Osteoblast (primary cell): ENCODE measurements at regions not wholly inside any gene's neighbourhood (a gene's known extent, or its start where the extent isn't known, plus 50 kb on each side); places are given as distances from the start of the nearest gene placed in this dataset.

Experiments used
- DNase-seq: peaks from one replicate; pipeline ENCODE4 v3.0.0; 2011; ENCODE audit warnings: low spot score, mixed read lengths; ENCODE audit not compliant: insufficient read length; ENCODE audit errors: missing footprints
- H2AFZ ChIP-seq: 2 replicates; pipeline ENCODE4 v1.6.0; 2011; ENCODE audit warnings: mild to moderate bottlenecking, low read length
- H3K27ac ChIP-seq: 2 replicates; pipeline ENCODE4 v1.5.1; 2011; ENCODE audit warnings: mild to moderate bottlenecking, low read depth, low read length, moderate library complexity
- H3K27me3 ChIP-seq: 2 replicates; pipeline ENCODE4 v1.6.0; 2012; ENCODE audit warnings: mild to moderate bottlenecking, control low read depth, inconsistent platforms, low read length, moderate library complexity; ENCODE audit not compliant: insufficient read depth
- H3K36me3 ChIP-seq: 2 replicates; pipeline ENCODE4 v1.5.1; 2011; ENCODE audit warnings: mild to moderate bottlenecking, low read length, control low read depth, moderate library complexity; ENCODE audit not compliant: insufficient read depth
- H3K4me1 ChIP-seq: 2 replicates; pipeline ENCODE4 v1.5.1; 2011; ENCODE audit warnings: mild to moderate bottlenecking, low read length, control low read depth, moderate library complexity; ENCODE audit not compliant: insufficient read depth
- H3K4me2 ChIP-seq: 2 replicates; pipeline ENCODE4 v1.6.0; 2011; ENCODE audit warnings: mild to moderate bottlenecking, low read length; ENCODE audit not compliant: insufficient read depth
- H3K4me3 ChIP-seq: fragments of 200-600 bp; sonication (generic); 3 replicates; pipeline ENCODE4 v1.5.1; 2012; ENCODE audit warnings: mild to moderate bottlenecking, low read length, inconsistent platforms; ENCODE audit not compliant: insufficient read depth
- H3K79me2 ChIP-seq: 2 replicates; pipeline ENCODE4 v1.6.0; 2012; ENCODE audit warnings: mild to moderate bottlenecking, low read length, control low read depth, inconsistent platforms; ENCODE audit not compliant: insufficient read depth
- H3K9me3 ChIP-seq: 2 replicates; pipeline ENCODE4 v1.5.1; 2011; ENCODE audit warnings: low read depth, low read length, control low read depth
- H4K20me1 ChIP-seq: 2 replicates; pipeline ENCODE4 v1.6.0; 2012; ENCODE audit warnings: mild to moderate bottlenecking, low read length, control low read depth; ENCODE audit not compliant: insufficient read depth
- CTCF ChIP-seq: IDR thresholded peaks from 2 replicates; pipeline ENCODE4 v1.5.1; 2011; ENCODE audit warnings: mild to moderate bottlenecking, low read depth, low read length, moderate library complexity; ENCODE audit errors: extremely low read depth

GRCh38 chr12:71071536-71072097 is 86.2 kb downstream of the TSPAN8 start:
- no peaks in the 10 kb centered on the region for H3K79me2 ChIP-seq
- H3K36me3 ChIP-seq = no peaks in the 10 kb centered on the region
- H3K27ac ChIP-seq = no peak overlapping the region
- no peaks in the 10 kb centered on the region for H3K27me3 ChIP-seq
- no peaks in the 10 kb centered on the region for H4K20me1 ChIP-seq
- TF ChIP-seq CTCF = no peak
- DNase-seq = no peak
- no peaks in the 10 kb centered on the region for H3K4me1 ChIP-seq
- no peaks in the 10 kb centered on the region for H3K9me3 ChIP-seq
- H3K4me3 ChIP-seq = no peak overlapping the region
- H3K4me2 ChIP-seq = no peak overlapping the region
- no peak overlapping the region for H2AFZ ChIP-seq

- no peak for DNase-seq
- no peaks in the 10 kb centered on the region for H3K36me3 ChIP-seq
- H3K4me2 ChIP-seq = no peak overlapping the region
- no peak overlapping the region for H3K4me3 ChIP-seq
- H3K27me3 ChIP-seq = no peaks in the 10 kb centered on the region
- H3K4me1 ChIP-seq = no peaks in the 10 kb centered on the region
- no peak overlapping the region for H2AFZ ChIP-seq
- H4K20me1 ChIP-seq = no peaks in the 10 kb centered on the region
- H3K79me2 ChIP-seq = no peaks in the 10 kb centered on the region
- TF ChIP-seq CTCF = no peak
- H3K9me3 ChIP-seq = no peaks in the 10 kb centered on the region
- H3K27ac ChIP-seq = no peak overlapping the region
Observed at GRCh38 chr12:71070416-71071128, 87.2 kb downstream of the TSPAN8 start.

- no peak overlapping the region for H3K4me3 ChIP-seq
- no peak overlapping the region for H2AFZ ChIP-seq
- no peaks in the 10 kb centered on the region for H3K4me1 ChIP-seq
- peak; percentile 56 for DNase-seq
- H3K4me2 ChIP-seq = no peak overlapping the region
- H3K79me2 ChIP-seq = no peaks in the 10 kb centered on the region
- no peak for TF ChIP-seq CTCF
- no peaks in the 10 kb centered on the region for H3K36me3 ChIP-seq
- no peaks in the 10 kb centered on the region for H3K27me3 ChIP-seq
- H3K27ac ChIP-seq = no peak overlapping the region
- no peaks in the 10 kb centered on the region for H4K20me1 ChIP-seq
- H3K9me3 ChIP-seq = no peaks in the 10 kb centered on the region
Observed at GRCh38 chr12:71069311-71069710, 88.5 kb downstream of the TSPAN8 start.

GRCh38 chr12:71063087-71063486 is 94.7 kb downstream of the TSPAN8 start:
- no peaks in the 10 kb centered on the region for H3K79me2 ChIP-seq
- H3K4me2 ChIP-seq = no peak overlapping the region
- no peak overlapping the region for H3K27ac ChIP-seq
- DNase-seq = no peak
- H3K9me3 ChIP-seq = no peaks in the 10 kb centered on the region
- no peak for TF ChIP-seq CTCF
- no peaks in the 10 kb centered on the region for H3K27me3 ChIP-seq
- H3K4me3 ChIP-seq = no peak overlapping the region
- H2AFZ ChIP-seq = no peak overlapping the region
- no peaks in the 10 kb centered on the region for H4K20me1 ChIP-seq
- H3K4me1 ChIP-seq = no peaks in the 10 kb centered on the region
- H3K36me3 ChIP-seq = no peaks in the 10 kb centered on the region
